ENCODE measurements at regions not wholly inside any gene's neighbourhood (a gene's known extent, or its start where the extent isn't known, plus 50 kb on each side); places are given as distances from the start of the nearest gene placed in this dataset.

- intact Hi-C loops (cut with micrococcal nuclease), result no loop called here
- ATAC-seq (no peak), DNase-seq (no peak)
- H3K9me3 ChIP-seq (ENCODE audit: control insufficient read depth in 2 of 3, low read length in 3 of 3), result no peaks in the 10 kb centered on the region
- Mint-ChIP-seq H3K4me3 (no peak overlapping the region), H3K27ac (no peak overlapping the region), H3K36me3 (no peaks in the 10 kb centered on the region), H3K9me3 (peaks cover 0 to 11% (median 0%) of the 10 kb centered on the region in 11 donors), H3K4me1 (no peaks in the 10 kb centered on the region), H3K27me3 (no peaks in the 10 kb centered on the region)
- H3K27ac ChIP-seq (ENCODE audit: low read depth, low read length), result no peak overlapping the region
- no peaks in the 10 kb centered on the region for H3K4me1 ChIP-seq (ENCODE audit: control insufficient read depth in 2 of 2, insufficient read depth in 2 of 2, low read length in 2 of 2)
- no peaks in the 10 kb centered on the region for H3K36me3 ChIP-seq (ENCODE audit: control insufficient read depth in 2 of 3, insufficient read depth in 3 of 3, low read length in 3 of 3)
- H3K4me3 ChIP-seq (ENCODE audit: low read length), result no peak overlapping the region
- H3K27me3 ChIP-seq (ENCODE audit: control insufficient read depth in 2 of 2, insufficient read depth in 2 of 2, low read length in 2 of 2), result no peaks in the 10 kb centered on the region
- POLR2A ChIA-PET, result no interaction called here
- CTCF ChIA-PET, result no interaction called here
Observed at GRCh38 chr7:113684165-113684564, 234.6 kb downstream of the PPP1R3A start.

GRCh38 chr7:113677811-113678210, 241.0 kb downstream of the PPP1R3A start:
- Histone ChIP-seq H3K9me3 (ENCODE audit: control insufficient read depth in 2 of 3, low read length in 3 of 3) (peaks cover 0 to 3% (median 0%) of the 10 kb centered on the region in 3 experiments), H3K4me1 (ENCODE audit: control insufficient read depth in 2 of 2, insufficient read depth in 2 of 2, low read length in 2 of 2) (no peaks in the 10 kb centered on the region), H3K27ac (ENCODE audit: low read depth, low read length) (no peak overlapping the region), H3K27me3 (ENCODE audit: control insufficient read depth in 2 of 2, insufficient read depth in 2 of 2, low read length in 2 of 2) (no peaks in the 10 kb centered on the region), H3K36me3 (ENCODE audit: control insufficient read depth in 2 of 3, insufficient read depth in 3 of 3, low read length in 3 of 3) (no peaks in the 10 kb centered on the region), H3K4me3 (ENCODE audit: low read length) (no peak overlapping the region)
- H3K36me3 Mint-ChIP-seq, result no peaks in the 10 kb centered on the region
- no peak for ATAC-seq
- DNase-seq, result no peak
- H3K27ac Mint-ChIP-seq, result no peak overlapping the region
- POLR2A ChIA-PET, result no interaction called here
- no peaks in the 10 kb centered on the region for H3K4me1 Mint-ChIP-seq
- intact Hi-C loops (cut with micrococcal nuclease), result no loop called here
- H3K27me3 Mint-ChIP-seq, result peaks cover 0 to 7% (median 0%) of the 10 kb centered on the region in 5 donors
- peaks cover 0 to 22% (median 1%) of the 10 kb centered on the region in 11 donors for H3K9me3 Mint-ChIP-seq
- CTCF ChIA-PET, result no interaction called here
- no peak overlapping the region for H3K4me3 Mint-ChIP-seq

GRCh38 chr7:113664867-113665266, 253.9 kb downstream of the PPP1R3A start:
- Mint-ChIP-seq H3K4me1 (no peaks in the 10 kb centered on the region), H3K9me3 (peaks cover 0 to 35% (median 4%) of the 10 kb centered on the region in 11 donors), H3K27me3 (no peaks in the 10 kb centered on the region), H3K27ac (no peak overlapping the region), H3K4me3 (no peak overlapping the region), H3K36me3 (no peaks in the 10 kb centered on the region)
- intact Hi-C loops (cut with micrococcal nuclease), result loop anchor here in 1 of 2 donors (10.0 kb wide), 1 partner anchor 60 kb away; no protein-coding TSS in a partner anchor
- Histone ChIP-seq H3K9me3 (ENCODE audit: control insufficient read depth in 2 of 3, low read length in 3 of 3) (no peaks in the 10 kb centered on the region), H3K27me3 (ENCODE audit: control insufficient read depth in 2 of 2, insufficient read depth in 2 of 2, low read length in 2 of 2) (no peaks in the 10 kb centered on the region), H3K4me3 (ENCODE audit: low read length) (no peak overlapping the region), H3K36me3 (ENCODE audit: control insufficient read depth in 2 of 3, insufficient read depth in 3 of 3, low read length in 3 of 3) (no peaks in the 10 kb centered on the region), H3K4me1 (ENCODE audit: control insufficient read depth in 2 of 2, insufficient read depth in 2 of 2, low read length in 2 of 2) (no peaks in the 10 kb centered on the region), H3K27ac (ENCODE audit: low read depth, low read length) (no peak overlapping the region)
- ATAC-seq, result no peak
- DNase-seq, result no peak
- POLR2A ChIA-PET, result interaction anchor here (0.6 kb wide), 1 partner anchor 103 kb away, joined by 4 read pairs; no protein-coding TSS in a partner anchor
- CTCF ChIA-PET, result no interaction called here

- no peak for ATAC-seq
- H3K27me3 ChIP-seq (ENCODE audit: control insufficient read depth in 2 of 2, insufficient read depth in 2 of 2, low read length in 2 of 2), result no peaks in the 10 kb centered on the region
- H3K9me3 ChIP-seq (ENCODE audit: control insufficient read depth in 2 of 3, low read length in 3 of 3), result no peaks in the 10 kb centered on the region
- ChIA-PET CTCF (no interaction called here), POLR2A (no interaction called here)
- no peak overlapping the region for H3K27ac ChIP-seq (ENCODE audit: low read depth, low read length)
- no peak for DNase-seq
- Mint-ChIP-seq H3K4me3 (no peak overlapping the region), H3K27me3 (no peaks in the 10 kb centered on the region), H3K4me1 (no peaks in the 10 kb centered on the region), H3K9me3 (peaks cover 0 to 7% (median 0%) of the 10 kb centered on the region in 11 donors), H3K27ac (no peak overlapping the region), H3K36me3 (no peaks in the 10 kb centered on the region)
- no peaks in the 10 kb centered on the region for H3K4me1 ChIP-seq (ENCODE audit: control insufficient read depth in 2 of 2, insufficient read depth in 2 of 2, low read length in 2 of 2)
- no peak overlapping the region for H3K4me3 ChIP-seq (ENCODE audit: low read length)
- intact Hi-C loops (cut with micrococcal nuclease), result no loop called here
- H3K36me3 ChIP-seq (ENCODE audit: control insufficient read depth in 2 of 3, insufficient read depth in 3 of 3, low read length in 3 of 3), result no peaks in the 10 kb centered on the region
Observed at GRCh38 chr7:113659416-113659815, 259.4 kb downstream of the PPP1R3A start.

GRCh38 chr7:113657603-113658002, 261.2 kb downstream of the PPP1R3A start:
- H3K4me1 ChIP-seq (ENCODE audit: control insufficient read depth in 2 of 2, insufficient read depth in 2 of 2, low read length in 2 of 2), result no peaks in the 10 kb centered on the region
- DNase-seq, result no peak
- H3K9me3 ChIP-seq (ENCODE audit: control insufficient read depth in 2 of 3, low read length in 3 of 3), result no peaks in the 10 kb centered on the region
- no peak overlapping the region for H3K4me3 ChIP-seq (ENCODE audit: low read length)
- Mint-ChIP-seq H3K27ac (no peak overlapping the region), H3K4me3 (no peak overlapping the region), H3K27me3 (no peaks in the 10 kb centered on the region), H3K36me3 (no peaks in the 10 kb centered on the region), H3K4me1 (no peaks in the 10 kb centered on the region), H3K9me3 (peaks cover 0 to 3% (median 0%) of the 10 kb centered on the region in 11 donors)
- H3K36me3 ChIP-seq (ENCODE audit: control insufficient read depth in 2 of 3, insufficient read depth in 3 of 3, low read length in 3 of 3), result no peaks in the 10 kb centered on the region
- no peak for ATAC-seq
- intact Hi-C loops (cut with micrococcal nuclease), result no loop called here
- no peak overlapping the region for H3K27ac ChIP-seq (ENCODE audit: low read depth, low read length)
- ChIA-PET CTCF (no interaction called here), POLR2A (no interaction called here)
- no peaks in the 10 kb centered on the region for H3K27me3 ChIP-seq (ENCODE audit: control insufficient read depth in 2 of 2, insufficient read depth in 2 of 2, low read length in 2 of 2)

- Histone ChIP-seq H3K4me3 (ENCODE audit: low read length) (no peak overlapping the region), H3K27ac (ENCODE audit: low read depth, low read length) (no peak overlapping the region), H3K4me1 (ENCODE audit: control insufficient read depth in 2 of 2, insufficient read depth in 2 of 2, low read length in 2 of 2) (no peaks in the 10 kb centered on the region), H3K9me3 (ENCODE audit: control insufficient read depth in 2 of 3, low read length in 3 of 3) (no peaks in the 10 kb centered on the region), H3K36me3 (ENCODE audit: control insufficient read depth in 2 of 3, insufficient read depth in 3 of 3, low read length in 3 of 3) (no peaks in the 10 kb centered on the region), H3K27me3 (ENCODE audit: control insufficient read depth in 2 of 2, insufficient read depth in 2 of 2, low read length in 2 of 2) (no peaks in the 10 kb centered on the region)
- H3K4me3 Mint-ChIP-seq, result no peak overlapping the region
- H3K27me3 Mint-ChIP-seq, result no peaks in the 10 kb centered on the region
- POLR2A ChIA-PET, result no interaction called here
- CTCF ChIA-PET, result no interaction called here
- intact Hi-C loops (cut with micrococcal nuclease), result no loop called here
- ATAC-seq, result no peak
- peaks cover 0 to 2% (median 0%) of the 10 kb centered on the region in 11 donors for H3K9me3 Mint-ChIP-seq
- no peak for DNase-seq
- no peak overlapping the region for H3K27ac Mint-ChIP-seq
- H3K4me1 Mint-ChIP-seq, result no peaks in the 10 kb centered on the region
- H3K36me3 Mint-ChIP-seq, result no peaks in the 10 kb centered on the region
Observed at GRCh38 chr7:113652501-113652900, 266.3 kb downstream of the PPP1R3A start.

GRCh38 chr7:113649556-113649955, 269.3 kb downstream of the PPP1R3A start:
- Mint-ChIP-seq H3K27ac (no peak overlapping the region), H3K36me3 (no peaks in the 10 kb centered on the region), H3K4me3 (no peak overlapping the region), H3K9me3 (peaks cover 0 to 5% (median 0%) of the 10 kb centered on the region in 11 donors), H3K27me3 (no peaks in the 10 kb centered on the region), H3K4me1 (no peaks in the 10 kb centered on the region)
- CTCF ChIA-PET, result no interaction called here
- DNase-seq (no peak), ATAC-seq (no peak)
- intact Hi-C loops (cut with micrococcal nuclease), result no loop called here
- Histone ChIP-seq H3K27me3 (ENCODE audit: control insufficient read depth in 2 of 2, insufficient read depth in 2 of 2, low read length in 2 of 2) (no peaks in the 10 kb centered on the region), H3K9me3 (ENCODE audit: control insufficient read depth in 2 of 3, low read length in 3 of 3) (no peaks in the 10 kb centered on the region), H3K4me1 (ENCODE audit: control insufficient read depth in 2 of 2, insufficient read depth in 2 of 2, low read length in 2 of 2) (no peaks in the 10 kb centered on the region), H3K36me3 (ENCODE audit: control insufficient read depth in 2 of 3, insufficient read depth in 3 of 3, low read length in 3 of 3) (no peaks in the 10 kb centered on the region), H3K27ac (ENCODE audit: low read depth, low read length) (no peak overlapping the region), H3K4me3 (ENCODE audit: low read length) (no peak overlapping the region)
- POLR2A ChIA-PET, result no interaction called here

All from naive thymus-derived CD4-positive, alpha-beta T cell (primary cell).